ENCODE measurements at regions not wholly inside any gene's neighbourhood (a gene's known extent, or its start where the extent isn't known, plus 50 kb on each side); places are given as distances from the start of the nearest gene placed in this dataset.

- no peak for FAIRE-seq
- no peaks in the 10 kb centered on the region for H4K20me1 ChIP-seq (ENCODE audit: control insufficient read depth, insufficient read depth)
- no peak overlapping the region for H3K9ac ChIP-seq (ENCODE audit: control insufficient read depth, insufficient read depth, low read length)
- no peaks in the 10 kb centered on the region for H3K4me1 ChIP-seq (ENCODE audit: control insufficient read depth, insufficient read depth, low read length)
- no peak for DNase-seq (ENCODE audit: low read depth, low spot score)
- in situ Hi-C loops (cut with MboI), result no loop called here
- ChIA-PET CTCF (interaction anchor here (0.6 to 6.6 kb wide), 7 partner anchors 11 to 720 kb away, joined by 3 to 104 read pairs (median 4); no protein-coding TSS in a partner anchor), POLR2A (no interaction called here), SMC1A (ENCODE audit: uncharacterized antibody, unreplicated experiment) (interaction anchor here (0.9 to 6.5 kb wide), 5 partner anchors 11 to 389 kb away, joined by 3 to 53 read pairs (median 3); no protein-coding TSS in a partner anchor), RAD21 (ENCODE audit: unreplicated experiment) (interaction anchor here (1.1 to 5.9 kb wide), 3 partner anchors 10 to 228 kb away, joined by 5 to 38 read pairs (median 11); no protein-coding TSS in a partner anchor)
- H3K27me3 ChIP-seq (replicated peaks in 1 of 2; ENCODE audit: control insufficient read depth in 2 of 2, insufficient read depth in 2 of 2, low read length in 1 of 2), result no peaks in the 10 kb centered on the region
- no peak overlapping the region for H3K4me2 ChIP-seq (ENCODE audit: control insufficient read depth, insufficient read depth)
- H3K27ac ChIP-seq (ENCODE audit: control insufficient read depth, insufficient read depth), result no peak overlapping the region
- H3K9me3 ChIP-seq (replicated peaks; ENCODE audit: control insufficient read depth, insufficient read depth, low read length), result no peaks in the 10 kb centered on the region
- no peak overlapping the region for H3K4me3 ChIP-seq
- BruUV-seq (replicated peaks), result no TSS peak
- intact Hi-C loops (cut with micrococcal nuclease; ENCODE audit: unreplicated experiment), result no loop called here
- H3K79me2 ChIP-seq (ENCODE audit: control insufficient read depth, insufficient read depth, low read length), result no peaks in the 10 kb centered on the region
- TF ChIP-seq JUND (IDR thresholded peaks at IDR 0.05; ENCODE audit: low read depth, low read length), result no peak
- no peaks in the 10 kb centered on the region for H3K36me3 ChIP-seq (ENCODE audit: control insufficient read depth in 2 of 2, insufficient read depth in 2 of 2, low read length in 1 of 2)
- H2AFZ ChIP-seq (ENCODE audit: control insufficient read depth, low read depth, low read length), result no peak overlapping the region
- no peak for ATAC-seq
Observed at GRCh38 chr6:100096936-100097335, 102.9 kb upstream of the MCHR2 start.

- ChIA-PET SMC1A (ENCODE audit: uncharacterized antibody, unreplicated experiment) (interaction anchor here (0.9 to 6.5 kb wide), 5 partner anchors 11 to 390 kb away, joined by 3 to 53 read pairs (median 3); no protein-coding TSS in a partner anchor), CTCF (interaction anchor here (0.6 to 6.6 kb wide), 6 partner anchors 10 to 242 kb away, joined by 3 to 104 read pairs (median 4); no protein-coding TSS in a partner anchor), RAD21 (ENCODE audit: unreplicated experiment) (interaction anchor here (1.1 to 5.9 kb wide), 2 partner anchors 95 to 228 kb away, joined by 11 to 38 read pairs; no protein-coding TSS in a partner anchor), POLR2A (no interaction called here)
- in situ Hi-C loops (cut with MboI) (no loop called here), intact Hi-C loops (cut with micrococcal nuclease; ENCODE audit: unreplicated experiment) (no loop called here)
- Histone ChIP-seq H4K20me1 (ENCODE audit: control insufficient read depth, insufficient read depth) (no peaks in the 10 kb centered on the region), H3K27ac (ENCODE audit: control insufficient read depth, insufficient read depth) (no peak overlapping the region), H2AFZ (ENCODE audit: control insufficient read depth, low read depth, low read length) (no peak overlapping the region), H3K4me1 (ENCODE audit: control insufficient read depth, insufficient read depth, low read length) (no peaks in the 10 kb centered on the region), H3K27me3 (replicated peaks in 1 of 2; ENCODE audit: control insufficient read depth in 2 of 2, insufficient read depth in 2 of 2, low read length in 1 of 2) (no peaks in the 10 kb centered on the region), H3K36me3 (ENCODE audit: control insufficient read depth in 2 of 2, insufficient read depth in 2 of 2, low read length in 1 of 2) (no peaks in the 10 kb centered on the region), H3K9me3 (replicated peaks; ENCODE audit: control insufficient read depth, insufficient read depth, low read length) (no peaks in the 10 kb centered on the region), H3K4me2 (ENCODE audit: control insufficient read depth, insufficient read depth) (no peak overlapping the region), H3K9ac (ENCODE audit: control insufficient read depth, insufficient read depth, low read length) (no peak overlapping the region), H3K4me3 (no peak overlapping the region), H3K79me2 (ENCODE audit: control insufficient read depth, insufficient read depth, low read length) (no peaks in the 10 kb centered on the region)
- FAIRE-seq, result no peak
- no TSS peak for BruUV-seq (replicated peaks)
- no peak for ATAC-seq
- DNase-seq (ENCODE audit: low read depth, low spot score), result no peak
- 6% methylated on average over 2 of the region's 2 CpGs for WGBS (ENCODE audit: insufficient coverage, insufficient replicate concordance, low lambda C conversion rate, missing lambda C conversion rate)
- TF ChIP-seq RAD51 (IDR thresholded peaks at IDR 0.05), result no peak
- no peak for TF ChIP-seq MTA2 (IDR thresholded peaks at IDR 0.05; ENCODE audit: low read depth)
- TF ChIP-seq ZZZ3 (IDR thresholded peaks at IDR 0.05; ENCODE audit: control insufficient read depth, insufficient read length, low read depth), result no peak
- no peak for TF ChIP-seq USF2 (IDR thresholded peaks at IDR 0.05; ENCODE audit: borderline replicate concordance, low read depth, low read length)
- TF ChIP-seq, protein P1, sequence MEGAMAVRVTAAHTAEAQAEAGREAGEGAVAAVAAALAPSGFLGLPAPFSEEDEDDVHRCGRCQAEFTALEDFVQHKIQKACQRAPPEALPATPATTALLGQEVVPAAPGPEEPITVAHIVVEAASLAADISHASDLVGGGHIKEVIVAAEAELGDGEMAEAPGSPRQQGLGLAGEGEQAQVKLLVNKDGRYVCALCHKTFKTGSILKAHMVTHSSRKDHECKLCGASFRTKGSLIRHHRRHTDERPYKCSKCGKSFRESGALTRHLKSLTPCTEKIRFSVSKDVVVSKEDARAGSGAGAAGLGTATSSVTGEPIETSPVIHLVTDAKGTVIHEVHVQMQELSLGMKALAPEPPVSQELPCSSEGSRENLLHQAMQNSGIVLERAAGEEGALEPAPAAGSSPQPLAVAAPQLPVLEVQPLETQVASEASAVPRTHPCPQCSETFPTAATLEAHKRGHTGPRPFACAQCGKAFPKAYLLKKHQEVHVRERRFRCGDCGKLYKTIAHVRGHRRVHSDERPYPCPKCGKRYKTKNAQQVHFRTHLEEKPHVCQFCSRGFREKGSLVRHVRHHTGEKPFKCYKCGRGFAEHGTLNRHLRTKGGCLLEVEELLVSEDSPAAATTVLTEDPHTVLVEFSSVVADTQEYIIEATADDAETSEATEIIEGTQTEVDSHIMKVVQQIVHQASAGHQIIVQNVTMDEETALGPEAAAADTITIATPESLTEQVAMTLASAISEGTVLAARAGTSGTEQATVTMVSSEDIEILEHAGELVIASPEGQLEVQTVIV (IDR thresholded peaks at IDR 0.05; ENCODE audit: borderline replicate concordance, partially characterized antibody), result no peak
- TF ChIP-seq ESRRA (IDR thresholded peaks at IDR 0.05; ENCODE audit: low read length), result no peak
- TF ChIP-seq, protein P2, sequence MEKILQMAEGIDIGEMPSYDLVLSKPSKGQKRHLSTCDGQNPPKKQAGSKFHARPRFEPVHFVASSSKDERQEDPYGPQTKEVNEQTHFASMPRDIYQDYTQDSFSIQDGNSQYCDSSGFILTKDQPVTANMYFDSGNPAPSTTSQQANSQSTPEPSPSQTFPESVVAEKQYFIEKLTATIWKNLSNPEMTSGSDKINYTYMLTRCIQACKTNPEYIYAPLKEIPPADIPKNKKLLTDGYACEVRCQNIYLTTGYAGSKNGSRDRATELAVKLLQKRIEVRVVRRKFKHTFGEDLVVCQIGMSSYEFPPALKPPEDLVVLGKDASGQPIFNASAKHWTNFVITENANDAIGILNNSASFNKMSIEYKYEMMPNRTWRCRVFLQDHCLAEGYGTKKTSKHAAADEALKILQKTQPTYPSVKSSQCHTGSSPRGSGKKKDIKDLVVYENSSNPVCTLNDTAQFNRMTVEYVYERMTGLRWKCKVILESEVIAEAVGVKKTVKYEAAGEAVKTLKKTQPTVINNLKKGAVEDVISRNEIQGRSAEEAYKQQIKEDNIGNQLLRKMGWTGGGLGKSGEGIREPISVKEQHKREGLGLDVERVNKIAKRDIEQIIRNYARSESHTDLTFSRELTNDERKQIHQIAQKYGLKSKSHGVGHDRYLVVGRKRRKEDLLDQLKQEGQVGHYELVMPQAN (conservative IDR thresholded peaks at IDR 0.05), result no peak
- TF ChIP-seq KDM1A (IDR thresholded peaks at IDR 0.05; ENCODE audit: borderline replicate concordance), result no peak
Observed at GRCh38 chr6:100096341-100096740, 102.3 kb upstream of the MCHR2 start.

Measured in GM12878 (cell line).